ENCODE measurements at regions not wholly inside any gene's neighbourhood (a gene's known extent, or its start where the extent isn't known, plus 50 kb on each side); places are given as distances from the start of the nearest gene placed in this dataset.

DNA sequence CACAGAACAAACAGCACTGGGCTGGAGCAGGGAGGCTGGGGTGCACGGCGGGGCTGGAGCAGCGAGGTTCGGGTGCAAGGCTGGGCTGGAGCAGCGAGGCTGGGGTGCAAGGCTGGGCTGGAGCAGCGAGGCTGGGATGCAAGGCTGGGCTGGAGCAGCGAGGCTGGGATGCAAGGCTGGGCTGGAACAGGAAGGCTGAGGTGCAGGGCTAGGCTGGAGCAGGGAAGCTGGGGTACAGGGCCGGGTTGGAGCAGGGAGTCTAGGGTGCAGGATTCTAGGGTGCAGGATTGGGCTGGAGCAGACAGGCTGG lies 198.5 kb downstream of the BRD1 start:
- CTCF ChIA-PET: no interaction called here
- no peak for DNase-seq

More for the DNA sequence above, 198.5 kb downstream of the BRD1 start:
- Histone ChIP-seq H2AK9ac (replicated peaks; ENCODE audit: low read depth, low read length, poor library complexity) (no peak overlapping the region), H3K27ac (ENCODE audit: insufficient read depth, low read length) (no peak overlapping the region), H3K36me3 (ENCODE audit: control insufficient read depth, insufficient read depth, low read length) (no peaks in the 10 kb centered on the region), H3K9me3 (ENCODE audit: control insufficient read depth, insufficient read depth, low read length) (peaks cover 8% of the 10 kb centered on the region; the same call in 1 of the 2 replicates), H3K79me1 (ENCODE audit: low read depth in 1 of 2, low read length in 2 of 2) (no peaks in the 10 kb centered on the region), H3K23ac (ENCODE audit: low read depth, low read length) (no peak overlapping the region), H3K18ac (ENCODE audit: low read depth, low read length) (no peak overlapping the region), H3K27me3 (ENCODE audit: control insufficient read depth, insufficient read depth, low read length) (no peaks in the 10 kb centered on the region), H4K8ac (ENCODE audit: low read depth in 2 of 2, low read length in 2 of 2) (no peak overlapping the region), H3K4me1 (ENCODE audit: control insufficient read depth, insufficient read depth, low read length) (no peaks in the 10 kb centered on the region), H3K9me1 (ENCODE audit: insufficient read depth, low read length) (no peaks in the 10 kb centered on the region), H2AFZ (replicated peaks; ENCODE audit: low read length, poor library complexity) (no peak overlapping the region), H2AK5ac (ENCODE audit: low read depth, low read length) (no peak overlapping the region), H3K4me2 (ENCODE audit: low read depth, low read length) (no peak overlapping the region), H2BK20ac (ENCODE audit: low read depth, low read length) (no peak overlapping the region), H3K4ac (ENCODE audit: low read depth, low read length) (no peak overlapping the region), H3K14ac (replicated peaks; ENCODE audit: low read depth, low read length) (no peak overlapping the region), H3K9ac (ENCODE audit: low read depth, low read length) (no peak overlapping the region), H4K20me1 (ENCODE audit: insufficient read depth, low read length) (no peaks in the 10 kb centered on the region), H4K5ac (ENCODE audit: low read depth, low read length) (no peak overlapping the region), H2BK15ac (ENCODE audit: low read depth, low read length) (no peak overlapping the region), H3K4me3 (ENCODE audit: insufficient read depth, low read depth, low read length) (no peak overlapping the region), H2BK120ac (ENCODE audit: low read depth, low read length) (no peak overlapping the region), H3K56ac (ENCODE audit: extremely low read depth, insufficient read depth, low read length) (no peak overlapping the region), H2BK5ac (ENCODE audit: low read depth, low read length, poor library complexity, severe bottlenecking) (no peak overlapping the region), H4K91ac (ENCODE audit: insufficient read depth, low read depth, low read length) (no peak overlapping the region)
- intact Hi-C loops (cut with micrococcal nuclease): no loop called here
- no TSS peak for BruUV-seq (replicated peaks)
- POLR2A ChIA-PET (ENCODE audit: unreplicated experiment): no interaction called here
- 43% methylated on average over 7 of the region's 8 CpGs; no CpG with 5 or more reads in 1 of the 2 experiments for WGBS, 2 experiments (ENCODE audit: extremely low coverage in 2 of 2, insufficient read length in 1 of 2)
- dilution Hi-C loops (cut with HindIII; ENCODE audit: low sequenced_read_pairs, unreplicated experiment): no loop called here
- TF ChIP-seq NFE2L2 (IDR thresholded peaks at IDR 0.05; ENCODE audit: low read depth, low read length) (no peak), RCOR1 (IDR thresholded peaks at IDR 0.05; ENCODE audit: insufficient replicate concordance, low read length) (no peak), CHD1 (IDR thresholded peaks at IDR 0.05; ENCODE audit: low read depth, low read length) (no peak), FOS (IDR thresholded peaks at IDR 0.05; ENCODE audit: low read depth, low read length) (no peak), RFX5 (IDR thresholded peaks at IDR 0.05; ENCODE audit: low read depth, low read length) (no peak), SMC3 (IDR thresholded peaks at IDR 0.05; ENCODE audit: low read depth, low read length) (no peak), RAD21 (IDR thresholded peaks at IDR 0.05; ENCODE audit: low read length) (no peak)
- TF ChIP-seq, protein P1, sequence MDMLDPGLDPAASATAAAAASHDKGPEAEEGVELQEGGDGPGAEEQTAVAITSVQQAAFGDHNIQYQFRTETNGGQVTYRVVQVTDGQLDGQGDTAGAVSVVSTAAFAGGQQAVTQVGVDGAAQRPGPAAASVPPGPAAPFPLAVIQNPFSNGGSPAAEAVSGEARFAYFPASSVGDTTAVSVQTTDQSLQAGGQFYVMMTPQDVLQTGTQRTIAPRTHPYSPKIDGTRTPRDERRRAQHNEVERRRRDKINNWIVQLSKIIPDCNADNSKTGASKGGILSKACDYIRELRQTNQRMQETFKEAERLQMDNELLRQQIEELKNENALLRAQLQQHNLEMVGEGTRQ (IDR thresholded peaks at IDR 0.05; ENCODE audit: low read depth, low read length): no peak
- TF ChIP-seq, protein P2, sequence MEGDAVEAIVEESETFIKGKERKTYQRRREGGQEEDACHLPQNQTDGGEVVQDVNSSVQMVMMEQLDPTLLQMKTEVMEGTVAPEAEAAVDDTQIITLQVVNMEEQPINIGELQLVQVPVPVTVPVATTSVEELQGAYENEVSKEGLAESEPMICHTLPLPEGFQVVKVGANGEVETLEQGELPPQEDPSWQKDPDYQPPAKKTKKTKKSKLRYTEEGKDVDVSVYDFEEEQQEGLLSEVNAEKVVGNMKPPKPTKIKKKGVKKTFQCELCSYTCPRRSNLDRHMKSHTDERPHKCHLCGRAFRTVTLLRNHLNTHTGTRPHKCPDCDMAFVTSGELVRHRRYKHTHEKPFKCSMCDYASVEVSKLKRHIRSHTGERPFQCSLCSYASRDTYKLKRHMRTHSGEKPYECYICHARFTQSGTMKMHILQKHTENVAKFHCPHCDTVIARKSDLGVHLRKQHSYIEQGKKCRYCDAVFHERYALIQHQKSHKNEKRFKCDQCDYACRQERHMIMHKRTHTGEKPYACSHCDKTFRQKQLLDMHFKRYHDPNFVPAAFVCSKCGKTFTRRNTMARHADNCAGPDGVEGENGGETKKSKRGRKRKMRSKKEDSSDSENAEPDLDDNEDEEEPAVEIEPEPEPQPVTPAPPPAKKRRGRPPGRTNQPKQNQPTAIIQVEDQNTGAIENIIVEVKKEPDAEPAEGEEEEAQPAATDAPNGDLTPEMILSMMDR (conservative IDR thresholded peaks at IDR 0.05; ENCODE audit: low read depth, low read length): no peak
- TF ChIP-seq, protein P3, sequence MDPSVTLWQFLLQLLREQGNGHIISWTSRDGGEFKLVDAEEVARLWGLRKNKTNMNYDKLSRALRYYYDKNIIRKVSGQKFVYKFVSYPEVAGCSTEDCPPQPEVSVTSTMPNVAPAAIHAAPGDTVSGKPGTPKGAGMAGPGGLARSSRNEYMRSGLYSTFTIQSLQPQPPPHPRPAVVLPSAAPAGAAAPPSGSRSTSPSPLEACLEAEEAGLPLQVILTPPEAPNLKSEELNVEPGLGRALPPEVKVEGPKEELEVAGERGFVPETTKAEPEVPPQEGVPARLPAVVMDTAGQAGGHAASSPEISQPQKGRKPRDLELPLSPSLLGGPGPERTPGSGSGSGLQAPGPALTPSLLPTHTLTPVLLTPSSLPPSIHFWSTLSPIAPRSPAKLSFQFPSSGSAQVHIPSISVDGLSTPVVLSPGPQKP (IDR thresholded peaks at IDR 0.05; ENCODE audit: borderline replicate concordance, low read depth, low read length): no peak
- ATAC-seq (ENCODE audit: low read depth): no peak
- in situ Hi-C loops (cut with MboI; ENCODE audit: low sequenced_read_pairs): no loop called here

Measured in IMR-90 (cell line).